ENCODE measurements at regions not wholly inside any gene's neighbourhood (a gene's known extent, or its start where the extent isn't known, plus 50 kb on each side); places are given as distances from the start of the nearest gene placed in this dataset.

DNA sequence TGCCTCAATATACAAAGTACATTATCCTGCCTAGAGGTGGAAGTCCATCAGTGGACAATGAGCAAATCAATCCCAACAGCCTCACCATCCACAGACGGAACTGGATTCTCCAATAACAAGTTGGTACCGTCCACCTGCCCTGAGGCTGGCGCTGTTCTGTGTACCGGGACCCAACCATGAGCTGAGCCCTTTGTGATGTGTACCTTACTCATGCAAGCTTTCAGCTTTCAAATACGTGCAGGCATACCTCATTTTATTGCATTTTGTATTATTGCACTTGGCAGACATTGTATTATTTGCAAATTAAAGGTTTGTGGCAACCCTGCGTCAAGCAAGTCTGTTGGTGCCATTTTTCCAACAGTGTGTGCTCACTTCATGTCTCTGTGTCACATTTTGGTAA is 476.0 kb upstream of the MKI67 start:
- no peaks in the 10 kb centered on the region for H3K36me3 ChIP-seq (ENCODE audit: insufficient read depth, low read length)
- no peak overlapping the region for H3K4me2 ChIP-seq (ENCODE audit: low read length)
- no peaks in the 10 kb centered on the region for H3K9me3 ChIP-seq (replicated peaks; ENCODE audit: low read length)
- H3K27me3 ChIP-seq (ENCODE audit: control insufficient read depth, insufficient read depth, low read length), result no peaks in the 10 kb centered on the region
- no peak overlapping the region for H3K4me3 ChIP-seq (ENCODE audit: low read length)
- H3K9ac ChIP-seq (ENCODE audit: low read depth, low read length), result no peak overlapping the region
- H3K4me1 ChIP-seq (ENCODE audit: control insufficient read depth, insufficient read depth, low read length), result no peaks in the 10 kb centered on the region

- H3K4me1 ChIP-seq (ENCODE audit: control insufficient read depth, insufficient read depth, low read length), result no peaks in the 10 kb centered on the region
- H3K4me3 ChIP-seq (ENCODE audit: low read length), result no peak overlapping the region
- no peak overlapping the region for H3K4me2 ChIP-seq (ENCODE audit: low read length)
- H3K9me3 ChIP-seq (replicated peaks; ENCODE audit: low read length), result peaks cover 8% of the 10 kb centered on the region
- H3K27me3 ChIP-seq (ENCODE audit: control insufficient read depth, insufficient read depth, low read length), result no peaks in the 10 kb centered on the region
- H3K36me3 ChIP-seq (ENCODE audit: insufficient read depth, low read length), result no peaks in the 10 kb centered on the region
- H3K9ac ChIP-seq (ENCODE audit: low read depth, low read length), result no peak overlapping the region
Measured at GRCh38 chr10:128604025-128604424, 477.8 kb upstream of the MKI67 start.

DNA sequence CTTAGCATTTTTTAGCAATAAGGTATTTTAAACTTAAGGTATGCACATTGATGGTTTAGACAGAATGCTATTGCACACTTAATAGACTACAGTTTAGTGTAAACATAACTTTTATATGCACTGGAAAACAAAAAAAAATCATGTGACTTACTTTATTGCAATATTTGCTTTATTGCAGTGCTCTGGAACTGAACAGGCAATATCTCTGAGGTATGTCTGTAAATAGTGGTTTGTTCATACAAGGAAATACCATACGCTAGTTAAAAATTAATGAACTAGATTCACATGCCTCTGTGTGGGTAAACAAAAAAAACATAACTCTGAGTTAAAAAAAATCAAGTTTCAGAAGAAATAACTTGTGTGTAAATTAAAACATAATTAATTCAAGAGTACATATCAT is 479.0 kb upstream of the MKI67 start:
- H3K27me3 ChIP-seq (ENCODE audit: control insufficient read depth, insufficient read depth, low read length), result no peaks in the 10 kb centered on the region
- no peaks in the 10 kb centered on the region for H3K4me1 ChIP-seq (ENCODE audit: control insufficient read depth, insufficient read depth, low read length)
- peaks cover 8% of the 10 kb centered on the region for H3K9me3 ChIP-seq (replicated peaks; ENCODE audit: low read length)
- no peak overlapping the region for H3K4me2 ChIP-seq (ENCODE audit: low read length)
- no peak overlapping the region for H3K9ac ChIP-seq (ENCODE audit: low read depth, low read length)
- H3K4me3 ChIP-seq (ENCODE audit: low read length), result no peak overlapping the region
- H3K36me3 ChIP-seq (ENCODE audit: insufficient read depth, low read length), result no peaks in the 10 kb centered on the region

DNA sequence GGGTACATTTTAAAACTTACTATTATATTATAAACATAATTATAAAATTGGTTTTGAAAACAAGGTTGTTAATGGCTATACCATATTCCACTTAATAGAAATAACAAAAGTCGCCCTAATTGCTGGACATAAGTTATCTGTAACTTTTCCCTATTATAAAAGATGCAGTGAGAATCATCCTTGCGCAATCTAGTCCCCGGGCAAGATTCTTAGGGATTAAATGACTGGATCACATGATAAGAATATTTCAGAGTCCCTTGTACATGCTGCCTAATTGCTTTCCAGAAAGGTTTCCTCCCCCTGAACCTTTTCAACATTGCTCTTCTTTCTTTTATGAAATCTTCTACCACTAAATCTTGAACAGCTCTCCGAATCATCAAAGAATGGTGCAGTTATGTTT is 479.8 kb upstream of the MKI67 start:
- no peak overlapping the region for H3K4me3 ChIP-seq (ENCODE audit: low read length)
- H3K9ac ChIP-seq (ENCODE audit: low read depth, low read length), result no peak overlapping the region
- H3K4me2 ChIP-seq (ENCODE audit: low read length), result no peak overlapping the region
- no peaks in the 10 kb centered on the region for H3K27me3 ChIP-seq (ENCODE audit: control insufficient read depth, insufficient read depth, low read length)
- peaks cover 8% of the 10 kb centered on the region for H3K9me3 ChIP-seq (replicated peaks; ENCODE audit: low read length)
- no peaks in the 10 kb centered on the region for H3K36me3 ChIP-seq (ENCODE audit: insufficient read depth, low read length)
- H3K4me1 ChIP-seq (ENCODE audit: control insufficient read depth, insufficient read depth, low read length), result no peaks in the 10 kb centered on the region

DNA sequence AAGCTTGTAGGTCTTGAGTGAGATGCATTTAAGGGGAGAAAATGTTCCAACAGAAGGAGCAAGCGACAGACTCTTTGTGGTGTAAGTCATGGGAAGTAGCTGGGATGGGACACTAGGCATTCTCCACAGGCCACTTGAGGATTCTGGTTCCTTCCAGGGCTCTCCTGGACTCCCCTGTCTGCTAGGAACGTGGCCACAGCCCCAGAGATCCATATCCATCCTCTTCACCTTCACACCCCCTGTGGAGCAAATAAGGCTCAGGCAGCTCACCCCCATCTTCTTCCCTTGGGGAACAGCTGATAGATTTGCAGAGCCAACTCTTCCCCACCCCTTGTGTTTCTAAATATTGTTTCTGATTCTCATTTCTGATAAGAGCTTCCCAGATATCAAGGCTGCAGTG is 482.6 kb upstream of the MKI67 start:
- Histone ChIP-seq H3K36me3 (ENCODE audit: insufficient read depth, low read length) (no peaks in the 10 kb centered on the region), H3K4me3 (ENCODE audit: low read length) (no peak overlapping the region), H3K27me3 (ENCODE audit: control insufficient read depth, insufficient read depth, low read length) (no peaks in the 10 kb centered on the region), H3K4me1 (ENCODE audit: control insufficient read depth, insufficient read depth, low read length) (no peaks in the 10 kb centered on the region), H3K9ac (ENCODE audit: low read depth, low read length) (no peak overlapping the region), H3K4me2 (ENCODE audit: low read length) (no peak overlapping the region), H3K9me3 (replicated peaks; ENCODE audit: low read length) (peaks cover 8% of the 10 kb centered on the region)

GRCh38 chr10:128609460-128609859 is 483.2 kb upstream of the MKI67 start:
- Histone ChIP-seq H3K9ac (ENCODE audit: low read depth, low read length) (no peak overlapping the region), H3K9me3 (replicated peaks; ENCODE audit: low read length) (peaks cover 8% of the 10 kb centered on the region)

GRCh38 chr10:128610113-128610512 is 483.9 kb upstream of the MKI67 start:
- Histone ChIP-seq H3K27me3 (ENCODE audit: control insufficient read depth, insufficient read depth, low read length) (no peaks in the 10 kb centered on the region), H3K4me2 (ENCODE audit: low read length) (no peak overlapping the region), H3K4me3 (ENCODE audit: low read length) (no peak overlapping the region), H3K36me3 (ENCODE audit: insufficient read depth, low read length) (no peaks in the 10 kb centered on the region), H3K4me1 (ENCODE audit: control insufficient read depth, insufficient read depth, low read length) (no peaks in the 10 kb centered on the region), H3K9ac (ENCODE audit: low read depth, low read length) (no peak overlapping the region), H3K9me3 (replicated peaks; ENCODE audit: low read length) (peaks cover 8% of the 10 kb centered on the region)

More at GRCh38 chr10:128609460-128609859, 483.2 kb upstream of the MKI67 start:
- Histone ChIP-seq H3K4me1 (ENCODE audit: control insufficient read depth, insufficient read depth, low read length) (no peaks in the 10 kb centered on the region), H3K4me3 (ENCODE audit: low read length) (no peak overlapping the region), H3K36me3 (ENCODE audit: insufficient read depth, low read length) (no peaks in the 10 kb centered on the region), H3K4me2 (ENCODE audit: low read length) (no peak overlapping the region), H3K27me3 (ENCODE audit: control insufficient read depth, insufficient read depth, low read length) (no peaks in the 10 kb centered on the region)

DNA sequence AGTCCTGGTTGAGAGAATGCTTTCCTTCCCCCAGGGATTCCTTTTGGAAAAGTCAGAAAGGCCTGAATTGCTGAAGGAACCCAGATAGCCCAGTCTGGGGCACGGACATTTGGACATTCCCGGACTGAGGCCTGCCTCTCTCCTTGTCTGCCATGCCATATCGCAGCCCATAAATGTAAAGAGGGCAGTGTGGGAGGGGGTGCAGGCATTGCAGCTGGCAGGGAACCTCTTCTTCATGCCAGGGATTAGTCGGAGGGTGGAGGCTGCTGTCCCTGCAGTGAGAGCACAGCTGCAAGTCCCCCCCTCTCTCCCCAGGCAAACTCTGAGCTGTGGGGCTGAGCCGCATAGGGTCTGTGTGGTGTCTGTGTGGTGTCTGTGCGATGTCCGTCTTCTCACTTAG is 486.0 kb upstream of the MKI67 start:
- peaks cover 8% of the 10 kb centered on the region for H3K9me3 ChIP-seq (replicated peaks; ENCODE audit: low read length)
- no peaks in the 10 kb centered on the region for H3K36me3 ChIP-seq (ENCODE audit: insufficient read depth, low read length)
- H3K27me3 ChIP-seq (ENCODE audit: control insufficient read depth, insufficient read depth, low read length), result no peaks in the 10 kb centered on the region
- H3K4me3 ChIP-seq (ENCODE audit: low read length), result no peak overlapping the region
- no peak overlapping the region for H3K9ac ChIP-seq (ENCODE audit: low read depth, low read length)
- no peaks in the 10 kb centered on the region for H3K4me1 ChIP-seq (ENCODE audit: control insufficient read depth, insufficient read depth, low read length)
- no peak overlapping the region for H3K4me2 ChIP-seq (ENCODE audit: low read length)

- no peaks in the 10 kb centered on the region for H3K4me1 ChIP-seq (ENCODE audit: control insufficient read depth, insufficient read depth, low read length)
- no peak overlapping the region for H3K4me2 ChIP-seq (ENCODE audit: low read length)
- no peak overlapping the region for H3K9ac ChIP-seq (ENCODE audit: low read depth, low read length)
- no peaks in the 10 kb centered on the region for H3K36me3 ChIP-seq (ENCODE audit: insufficient read depth, low read length)
- peaks cover 6% of the 10 kb centered on the region for H3K9me3 ChIP-seq (replicated peaks; ENCODE audit: low read length)
- H3K27me3 ChIP-seq (ENCODE audit: control insufficient read depth, insufficient read depth, low read length), result no peaks in the 10 kb centered on the region
- H3K4me3 ChIP-seq (ENCODE audit: low read length), result no peak overlapping the region
Measured at GRCh38 chr10:128612631-128613030, 486.4 kb upstream of the MKI67 start.

- H3K4me3 ChIP-seq (ENCODE audit: low read length), result no peak overlapping the region
- peaks cover 7% of the 10 kb centered on the region for H3K9me3 ChIP-seq (replicated peaks; ENCODE audit: low read length)
Measured at GRCh38 chr10:128614016-128614605, 487.9 kb upstream of the MKI67 start.

GRCh38 chr10:128614802-128615553 is 488.8 kb upstream of the MKI67 start:
- no peak overlapping the region for H3K4me2 ChIP-seq (ENCODE audit: low read length)
- H3K4me1 ChIP-seq (ENCODE audit: control insufficient read depth, insufficient read depth, low read length), result no peaks in the 10 kb centered on the region
- no peak overlapping the region for H3K9ac ChIP-seq (ENCODE audit: low read depth, low read length)
- no peaks in the 10 kb centered on the region for H3K36me3 ChIP-seq (ENCODE audit: insufficient read depth, low read length)
- peaks cover 7% of the 10 kb centered on the region for H3K9me3 ChIP-seq (replicated peaks; ENCODE audit: low read length)
- no peak overlapping the region for H3K4me3 ChIP-seq (ENCODE audit: low read length)
- H3K27me3 ChIP-seq (ENCODE audit: control insufficient read depth, insufficient read depth, low read length), result no peaks in the 10 kb centered on the region

More at GRCh38 chr10:128614016-128614605, 487.9 kb upstream of the MKI67 start:
- Histone ChIP-seq H3K9ac (ENCODE audit: low read depth, low read length) (no peak overlapping the region), H3K4me2 (ENCODE audit: low read length) (no peak overlapping the region), H3K27me3 (ENCODE audit: control insufficient read depth, insufficient read depth, low read length) (no peaks in the 10 kb centered on the region), H3K36me3 (ENCODE audit: insufficient read depth, low read length) (no peaks in the 10 kb centered on the region), H3K4me1 (ENCODE audit: control insufficient read depth, insufficient read depth, low read length) (no peaks in the 10 kb centered on the region)

GRCh38 chr10:128617532-128617931 is 491.3 kb upstream of the MKI67 start:
- peaks cover 7% of the 10 kb centered on the region for H3K9me3 ChIP-seq (replicated peaks; ENCODE audit: low read length)
- no peak overlapping the region for H3K4me3 ChIP-seq (ENCODE audit: low read length)
- H3K36me3 ChIP-seq (ENCODE audit: insufficient read depth, low read length), result no peaks in the 10 kb centered on the region
- no peaks in the 10 kb centered on the region for H3K4me1 ChIP-seq (ENCODE audit: control insufficient read depth, insufficient read depth, low read length)
- no peak overlapping the region for H3K9ac ChIP-seq (ENCODE audit: low read depth, low read length)
- H3K4me2 ChIP-seq (ENCODE audit: low read length), result no peak overlapping the region
- no peaks in the 10 kb centered on the region for H3K27me3 ChIP-seq (ENCODE audit: control insufficient read depth, insufficient read depth, low read length)
